DND-41 (cell line): ENCODE measurements at regions not wholly inside any gene's neighbourhood (a gene's known extent, or its start where the extent isn't known, plus 50 kb on each side); places are given as distances from the start of the nearest gene placed in this dataset.

Experiments
- EZH2 ChIP-seq: IDR thresholded peaks from 3 replicates; pipeline ENCODE4 v1.6.1; 2012; ENCODE audit warnings: borderline replicate concordance, low read depth, mild to moderate bottlenecking, moderate library complexity, low read length, inconsistent platforms; ENCODE audit not compliant: severe bottlenecking
- TF ChIP-seq, protein P1 (sequence below): IDR thresholded peaks from 2 replicates; pipeline ENCODE4 v1.5.1; 2012; ENCODE audit warnings: borderline replicate concordance, low read length, moderate library complexity, mild to moderate bottlenecking; ENCODE audit not compliant: poor library complexity, severe bottlenecking; ENCODE audit errors: extremely low read depth

DNA sequence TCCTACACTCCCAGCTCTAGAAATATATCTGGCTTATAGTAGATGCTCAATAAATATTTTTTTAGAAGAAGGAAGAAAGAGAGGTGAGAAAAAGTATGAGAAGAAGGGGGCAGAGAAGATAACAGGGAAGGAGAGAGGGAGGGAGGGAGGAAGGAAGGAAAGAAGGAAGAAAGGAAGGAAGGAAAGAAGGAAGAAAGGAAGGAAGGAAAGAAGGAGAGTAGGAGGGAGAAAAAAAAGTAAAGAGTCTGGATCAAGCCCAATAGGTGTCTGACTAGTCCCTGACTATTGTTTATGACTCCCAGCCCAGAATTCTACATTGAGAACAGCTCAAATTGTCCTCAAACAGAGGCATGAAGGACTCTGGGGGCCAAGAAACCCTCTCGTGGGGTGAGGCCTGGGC, 83.9 kb downstream of the THNSL2 start:
- TF ChIP-seq, protein P1, sequence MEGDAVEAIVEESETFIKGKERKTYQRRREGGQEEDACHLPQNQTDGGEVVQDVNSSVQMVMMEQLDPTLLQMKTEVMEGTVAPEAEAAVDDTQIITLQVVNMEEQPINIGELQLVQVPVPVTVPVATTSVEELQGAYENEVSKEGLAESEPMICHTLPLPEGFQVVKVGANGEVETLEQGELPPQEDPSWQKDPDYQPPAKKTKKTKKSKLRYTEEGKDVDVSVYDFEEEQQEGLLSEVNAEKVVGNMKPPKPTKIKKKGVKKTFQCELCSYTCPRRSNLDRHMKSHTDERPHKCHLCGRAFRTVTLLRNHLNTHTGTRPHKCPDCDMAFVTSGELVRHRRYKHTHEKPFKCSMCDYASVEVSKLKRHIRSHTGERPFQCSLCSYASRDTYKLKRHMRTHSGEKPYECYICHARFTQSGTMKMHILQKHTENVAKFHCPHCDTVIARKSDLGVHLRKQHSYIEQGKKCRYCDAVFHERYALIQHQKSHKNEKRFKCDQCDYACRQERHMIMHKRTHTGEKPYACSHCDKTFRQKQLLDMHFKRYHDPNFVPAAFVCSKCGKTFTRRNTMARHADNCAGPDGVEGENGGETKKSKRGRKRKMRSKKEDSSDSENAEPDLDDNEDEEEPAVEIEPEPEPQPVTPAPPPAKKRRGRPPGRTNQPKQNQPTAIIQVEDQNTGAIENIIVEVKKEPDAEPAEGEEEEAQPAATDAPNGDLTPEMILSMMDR: no peak
- no peak for TF ChIP-seq EZH2
